ENCODE measurements at regions not wholly inside any gene's neighbourhood (a gene's known extent, or its start where the extent isn't known, plus 50 kb on each side); places are given as distances from the start of the nearest gene placed in this dataset.

DNA sequence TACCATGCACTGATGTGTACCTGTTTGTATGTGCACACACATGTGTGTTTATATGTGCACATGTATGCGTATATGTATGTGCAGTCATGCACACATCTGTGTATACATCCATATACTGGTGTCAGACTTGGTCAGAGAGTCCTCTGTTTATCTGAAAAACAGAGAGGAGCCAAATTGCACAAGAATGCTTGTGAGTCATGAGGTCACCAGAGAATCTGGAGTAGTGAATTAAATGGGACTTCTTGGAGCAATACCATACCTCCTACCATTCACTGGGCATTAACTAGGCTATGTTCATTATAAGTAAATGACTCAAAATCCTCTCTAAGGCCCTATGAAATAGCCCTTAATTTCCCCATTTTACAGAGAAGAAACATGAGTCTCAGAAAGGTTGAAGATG, 272.1 kb upstream of the C1orf87 start:
- DNase-seq (ENCODE audit: low spot score): no peak

GRCh38 chr1:60345049-60345448, 271.5 kb upstream of the C1orf87 start:
- no peak for DNase-seq (ENCODE audit: low spot score)

DNA sequence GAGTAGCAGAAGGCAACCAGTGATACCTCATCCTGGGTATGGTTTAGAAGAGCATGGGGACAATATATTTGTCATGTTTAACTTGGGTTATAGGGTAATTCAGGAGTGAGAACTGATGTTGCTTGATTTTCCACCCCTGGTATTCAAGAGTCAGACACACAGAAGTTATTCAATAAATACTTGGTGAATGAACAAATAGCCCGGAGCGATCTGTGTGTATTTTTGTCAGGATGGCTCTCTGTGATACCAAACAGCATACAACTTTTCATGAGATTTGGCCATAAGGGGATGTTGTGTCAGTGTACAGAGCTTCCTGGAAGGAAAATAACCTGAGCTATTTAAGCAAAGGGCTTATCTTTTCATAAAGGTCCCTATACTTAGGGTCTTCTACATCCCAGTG, 270.2 kb upstream of the C1orf87 start:
- no peak for DNase-seq (ENCODE audit: low spot score)

- no peak for DNase-seq (ENCODE audit: low spot score)
These were observed 269.0 kb upstream of the C1orf87 start for GRCh38 chr1:60342569-60342968.

DNA sequence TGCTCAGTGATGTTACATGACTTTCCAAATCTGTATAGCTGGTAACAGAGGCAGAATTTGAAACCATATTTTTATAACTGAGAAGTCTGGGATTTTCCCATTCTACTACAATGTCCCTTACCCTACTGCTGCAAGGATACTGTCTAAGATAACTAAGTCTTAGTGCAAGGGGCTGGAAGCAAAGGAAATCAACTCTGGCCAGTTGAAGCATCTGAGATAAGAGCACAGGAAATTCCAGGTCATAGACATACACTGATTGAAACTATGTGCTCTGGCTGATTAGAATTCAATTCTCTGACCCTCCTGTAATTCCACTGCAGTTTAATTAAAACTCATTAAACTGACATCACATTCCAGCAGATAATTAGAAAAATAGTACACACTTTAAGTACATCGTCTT, 267.7 kb upstream of the C1orf87 start:
- DNase-seq (ENCODE audit: low spot score): no peak

DNA sequence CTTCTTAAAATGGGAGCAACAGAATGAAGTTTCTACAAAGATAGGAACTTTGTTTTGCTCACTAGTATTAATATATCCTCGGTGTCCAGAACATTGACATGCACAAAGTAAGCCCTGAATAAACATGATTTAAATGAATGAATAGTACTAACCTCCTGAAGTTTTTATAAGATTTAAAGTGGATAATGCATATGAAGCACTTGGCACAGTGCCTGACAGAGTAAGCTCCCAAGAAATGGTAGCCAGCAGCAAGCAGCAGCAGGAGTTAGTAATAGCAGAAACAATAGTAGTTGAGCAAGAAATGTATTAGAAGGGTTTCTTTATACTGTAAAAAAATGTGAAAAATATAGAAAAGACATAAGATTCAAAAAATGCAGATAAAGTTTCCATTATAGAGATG, 258.1 kb upstream of the C1orf87 start:
- DNase-seq (ENCODE audit: low spot score): no peak

GRCh38 chr1:60329651-60330050, 256.1 kb upstream of the C1orf87 start:
- DNase-seq (ENCODE audit: low spot score): no peak

GRCh38 chr1:60311838-60312237, 238.3 kb upstream of the C1orf87 start:
- DNase-seq (ENCODE audit: low spot score): no peak

DNA sequence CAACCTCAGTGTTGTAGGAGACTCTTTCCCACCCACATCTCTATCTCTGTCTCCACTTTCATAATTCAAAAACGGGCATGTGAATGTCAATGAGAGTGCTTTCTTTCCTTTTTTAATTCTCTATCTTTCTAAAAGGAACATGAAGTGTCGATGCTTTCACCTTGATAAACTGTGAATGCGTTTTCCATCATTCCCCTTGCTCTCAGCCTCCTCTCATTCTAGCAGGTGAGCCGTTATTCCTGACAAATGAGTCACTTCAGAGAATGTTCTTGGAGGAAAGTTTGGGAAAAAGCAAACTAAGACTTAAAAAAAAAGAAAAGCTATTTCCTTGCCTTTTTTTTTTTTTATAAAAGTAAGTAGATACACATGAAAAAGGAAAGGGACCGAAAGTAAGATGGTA, 226.0 kb upstream of the C1orf87 start:
- DNase-seq (ENCODE audit: low spot score): no peak

GRCh38 chr1:60298290-60298689, 224.7 kb upstream of the C1orf87 start:
- DNase-seq (ENCODE audit: low spot score): no peak

DNA sequence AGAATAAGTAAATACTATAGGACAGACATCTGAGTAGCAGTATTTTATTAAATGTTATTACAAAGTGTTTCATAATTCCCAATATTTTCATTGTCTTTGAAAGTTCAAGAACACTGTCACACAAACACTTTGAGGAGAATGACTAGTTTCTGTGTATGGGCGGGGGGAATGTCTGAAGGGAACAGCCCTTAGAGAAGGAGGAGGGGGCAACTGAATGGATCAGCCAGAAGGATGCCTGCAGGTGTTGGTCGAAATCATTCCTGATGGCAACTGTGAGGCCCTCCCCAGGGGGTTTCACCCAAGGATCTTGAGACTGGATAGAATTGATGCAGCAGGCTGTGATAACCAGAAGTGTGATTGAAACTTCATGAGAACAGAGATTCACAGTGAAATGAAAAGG, 223.2 kb upstream of the C1orf87 start:
- DNase-seq (ENCODE audit: low spot score): no peak

DNA sequence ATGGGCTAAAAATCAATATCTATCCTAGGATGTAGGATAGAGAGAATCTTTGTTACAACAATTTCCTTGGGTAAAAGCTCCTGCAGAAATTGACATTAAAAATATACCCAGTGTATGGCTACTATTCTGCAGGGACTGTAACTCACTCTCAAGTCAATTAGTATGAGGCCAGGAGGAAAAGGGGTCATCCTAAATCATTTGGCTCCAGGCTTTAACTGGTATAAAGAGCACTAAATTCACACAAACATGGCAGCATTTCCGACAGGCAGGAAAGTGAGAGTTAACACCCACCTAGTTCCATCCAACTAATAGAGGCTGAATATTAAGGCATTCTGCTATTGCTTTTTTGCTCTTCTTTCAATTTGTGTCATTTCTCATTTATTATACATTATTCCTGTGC, 218.6 kb upstream of the C1orf87 start:
- no peak for DNase-seq (ENCODE audit: low spot score)

GRCh38 chr1:60290393-60290792, 216.8 kb upstream of the C1orf87 start:
- DNase-seq (ENCODE audit: low spot score): no peak

DNA sequence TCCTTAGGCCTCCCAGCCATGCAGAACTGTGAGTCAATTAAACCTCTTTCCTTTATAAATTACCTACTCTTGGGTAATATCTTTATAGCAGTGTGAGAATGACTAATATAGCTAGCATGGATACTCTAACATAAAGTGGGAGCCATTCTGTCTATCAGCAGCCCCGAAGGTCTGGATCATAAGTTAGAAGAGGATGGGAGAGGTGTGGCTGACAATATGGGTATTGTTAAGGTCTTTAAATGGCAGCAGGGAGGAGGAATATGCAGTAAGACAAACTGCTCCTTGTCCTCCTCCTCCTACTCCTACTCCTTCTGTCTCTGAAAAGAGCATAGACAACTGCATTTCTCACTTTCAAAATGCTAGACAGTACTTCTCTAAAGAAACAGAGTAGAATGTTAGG, 214.0 kb upstream of the C1orf87 start:
- no peak for DNase-seq (ENCODE audit: low spot score)

DNA sequence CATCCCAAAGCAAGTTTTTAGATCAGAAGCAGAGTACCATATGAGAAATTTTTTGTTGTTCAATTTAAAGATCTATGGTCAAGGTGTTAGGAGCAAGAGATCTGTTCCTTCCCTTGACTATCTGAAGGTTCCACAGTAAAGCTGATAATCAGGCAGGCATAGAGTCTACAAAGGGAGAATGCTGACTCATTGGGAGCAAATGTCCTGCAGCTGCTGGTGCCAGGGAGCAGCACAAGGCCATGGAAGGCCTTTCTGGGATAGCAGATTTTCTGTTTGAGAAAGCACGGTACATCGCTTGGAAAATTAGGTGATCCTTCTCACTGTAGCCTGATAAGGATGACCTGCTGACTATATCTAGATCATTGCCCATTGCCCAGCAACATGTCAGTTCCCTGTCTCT, 210.1 kb upstream of the C1orf87 start:
- peak; percentile 10 for DNase-seq (ENCODE audit: low spot score)

DNA sequence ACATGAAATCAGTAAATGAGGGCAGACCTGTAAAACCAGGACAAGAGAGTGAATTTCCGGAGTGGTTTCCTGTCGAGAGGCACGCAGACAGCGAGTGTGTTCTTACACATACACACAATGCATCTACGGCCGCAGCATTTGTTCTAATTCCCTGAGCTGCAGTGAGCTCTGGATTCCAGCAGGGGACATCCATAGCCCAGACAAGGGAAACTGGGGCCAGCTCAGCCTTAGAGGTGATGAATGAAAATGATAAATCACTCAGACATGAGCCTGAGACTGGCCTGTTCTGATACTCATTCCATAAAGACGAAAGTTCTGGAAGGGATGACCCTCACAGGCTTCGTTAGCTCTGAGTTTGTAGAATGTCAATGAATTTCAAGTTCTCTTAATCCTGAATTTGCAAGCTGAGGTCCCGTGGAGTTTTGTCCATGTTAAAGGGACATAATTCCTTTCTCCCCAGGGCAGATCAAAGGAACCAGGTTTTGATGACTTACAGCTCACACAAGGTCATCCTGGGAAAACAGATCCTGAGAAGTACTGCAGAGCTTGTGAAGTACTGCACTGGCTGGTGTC, 207.9 kb upstream of the C1orf87 start:
- peak; percentile 77 for DNase-seq (ENCODE audit: low spot score)

DNA sequence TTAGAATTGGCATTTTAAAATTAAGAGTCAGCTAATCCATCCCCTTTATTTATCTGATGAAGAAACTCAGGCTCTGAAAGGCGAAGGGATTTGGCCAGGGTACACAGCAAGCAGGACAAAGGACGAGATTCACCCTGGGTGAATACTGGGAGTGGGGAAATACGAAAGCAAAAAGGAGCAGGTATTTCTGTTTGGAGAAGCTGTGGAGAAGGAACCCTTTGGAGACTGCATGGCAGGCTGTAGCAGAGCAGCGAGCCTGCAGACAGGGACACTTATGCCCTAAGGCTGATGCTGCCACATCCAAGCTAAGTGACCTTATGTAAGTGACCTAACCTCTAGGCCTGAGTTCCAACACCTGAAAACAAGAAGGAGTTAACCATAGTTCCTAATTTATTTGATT, 207.2 kb upstream of the C1orf87 start:
- peak; percentile 17 for DNase-seq (ENCODE audit: low spot score)

DNA sequence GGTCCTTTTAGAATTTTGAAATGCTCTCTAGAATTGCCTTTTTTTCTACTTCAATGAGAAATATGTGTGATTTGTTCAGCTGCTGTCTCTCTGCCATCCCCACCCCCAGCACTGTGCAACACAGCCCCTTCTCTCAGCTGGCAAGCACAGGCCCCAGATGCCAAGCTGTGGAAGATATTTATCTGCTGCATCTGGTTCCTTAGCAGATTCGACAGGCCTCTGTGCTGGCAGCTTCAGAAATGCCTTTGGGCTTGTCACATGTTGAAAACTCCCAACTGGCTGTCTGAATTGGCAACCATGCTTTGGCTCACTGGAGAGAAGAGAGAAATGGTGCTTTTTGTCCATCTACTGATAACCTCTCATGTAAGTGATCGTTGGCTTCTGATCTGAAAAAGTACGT, 206.7 kb upstream of the C1orf87 start:
- peak; percentile 7 for DNase-seq (ENCODE audit: low spot score)

GRCh38 chr1:60279798-60280197, 206.2 kb upstream of the C1orf87 start:
- DNase-seq (ENCODE audit: low spot score): peak; percentile 36

GRCh38 chr1:60277269-60277668, 203.7 kb upstream of the C1orf87 start:
- DNase-seq (ENCODE audit: low spot score): no peak

- no peak for DNase-seq (ENCODE audit: low spot score)
These were observed 201.1 kb upstream of the C1orf87 start for GRCh38 chr1:60274422-60275290.

- no peak for DNase-seq (ENCODE audit: low spot score)
These were observed 199.6 kb upstream of the C1orf87 start for GRCh38 chr1:60273185-60273584.

- no peak for DNase-seq (ENCODE audit: low spot score)
These were observed 197.5 kb upstream of the C1orf87 start for GRCh38 chr1:60271041-60271440.

DNA sequence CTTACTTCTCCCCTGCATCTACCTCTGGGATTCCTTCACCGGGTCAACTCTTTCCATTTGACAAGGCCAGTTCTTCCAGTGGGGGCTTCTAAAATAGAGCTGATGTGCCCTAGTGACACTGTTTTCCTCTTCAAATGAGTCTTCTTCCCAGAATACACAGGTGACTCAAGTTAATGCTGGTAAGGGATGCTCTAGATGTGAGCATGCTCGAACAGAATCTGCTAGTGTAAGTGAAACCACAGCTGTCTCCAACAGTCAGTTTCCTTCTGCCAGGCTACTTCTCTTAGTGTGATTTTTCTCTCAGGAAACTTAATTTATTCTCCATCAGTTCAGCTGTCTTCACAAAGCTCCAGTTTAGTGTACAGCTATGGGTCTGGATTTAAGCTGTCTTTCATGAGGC, 194.9 kb upstream of the C1orf87 start:
- DNase-seq (ENCODE audit: low spot score): no peak
